ENCODE measurements at regions not wholly inside any gene's neighbourhood (a gene's known extent, or its start where the extent isn't known, plus 50 kb on each side); places are given as distances from the start of the nearest gene placed in this dataset.
"Not testable (repeated sequence)": the region's sequence is repeated elsewhere in the genome, so short reads cannot be mapped to it uniquely, and the experiment has no call there.

DNA sequence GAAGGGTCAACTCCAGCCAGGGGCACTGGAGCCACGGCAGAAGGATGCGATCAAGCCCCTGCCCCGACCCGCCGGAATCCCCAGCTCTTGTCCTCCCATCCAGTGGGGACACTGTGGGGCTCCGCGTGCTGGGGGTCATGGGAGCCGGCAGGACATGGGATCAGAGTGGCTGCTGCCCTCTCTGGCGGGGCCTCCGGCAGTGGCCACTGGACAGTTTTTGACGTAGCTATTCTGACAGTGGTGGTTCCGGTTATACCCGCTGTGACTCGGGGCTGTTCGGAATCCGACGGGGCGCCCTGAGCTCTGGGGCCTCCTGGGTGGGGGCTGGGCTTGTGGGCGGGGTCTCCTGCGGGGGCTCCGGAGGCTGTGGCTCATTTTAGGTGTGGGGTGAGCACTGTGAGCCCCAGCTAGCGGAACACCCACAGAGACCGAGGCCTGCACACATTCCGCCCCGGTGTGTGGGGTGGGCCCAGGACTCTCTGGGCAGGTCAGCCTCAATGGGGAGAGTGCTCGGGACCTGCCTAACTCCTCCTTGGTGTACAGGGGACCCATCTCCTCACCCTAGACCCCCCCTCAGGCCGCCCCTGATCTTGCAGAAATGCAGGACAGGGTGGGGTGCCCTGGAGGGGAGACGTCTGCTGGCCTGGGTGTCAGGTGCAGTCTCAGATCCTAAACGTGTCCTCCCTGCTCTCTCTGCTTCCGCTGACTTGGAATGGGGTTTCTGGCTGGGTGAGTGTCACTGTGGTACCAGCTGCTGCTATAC lies 374.2 kb downstream of the TMEM121 start:
- H3K27me3 ChIP-seq: no peaks in the 10 kb centered on the region
- H3K36me3 ChIP-seq (replicated peaks in 1 of 2; ENCODE audit: insufficient read depth in 1 of 2, low read depth in 2 of 2): no peaks in the 10 kb centered on the region
- ATAC-seq (no peak), DNase-seq (no peak)
- no peak for TF ChIP-seq POLR2A (IDR thresholded peaks at IDR 0.05)
- TF ChIP-seq, protein P1, sequence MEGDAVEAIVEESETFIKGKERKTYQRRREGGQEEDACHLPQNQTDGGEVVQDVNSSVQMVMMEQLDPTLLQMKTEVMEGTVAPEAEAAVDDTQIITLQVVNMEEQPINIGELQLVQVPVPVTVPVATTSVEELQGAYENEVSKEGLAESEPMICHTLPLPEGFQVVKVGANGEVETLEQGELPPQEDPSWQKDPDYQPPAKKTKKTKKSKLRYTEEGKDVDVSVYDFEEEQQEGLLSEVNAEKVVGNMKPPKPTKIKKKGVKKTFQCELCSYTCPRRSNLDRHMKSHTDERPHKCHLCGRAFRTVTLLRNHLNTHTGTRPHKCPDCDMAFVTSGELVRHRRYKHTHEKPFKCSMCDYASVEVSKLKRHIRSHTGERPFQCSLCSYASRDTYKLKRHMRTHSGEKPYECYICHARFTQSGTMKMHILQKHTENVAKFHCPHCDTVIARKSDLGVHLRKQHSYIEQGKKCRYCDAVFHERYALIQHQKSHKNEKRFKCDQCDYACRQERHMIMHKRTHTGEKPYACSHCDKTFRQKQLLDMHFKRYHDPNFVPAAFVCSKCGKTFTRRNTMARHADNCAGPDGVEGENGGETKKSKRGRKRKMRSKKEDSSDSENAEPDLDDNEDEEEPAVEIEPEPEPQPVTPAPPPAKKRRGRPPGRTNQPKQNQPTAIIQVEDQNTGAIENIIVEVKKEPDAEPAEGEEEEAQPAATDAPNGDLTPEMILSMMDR (IDR thresholded peaks at IDR 0.05): no peak
- 64 to 81% methylated on average over 7 to 19 of the region's 30 CpGs for WGBS, 2 donors
- no peaks in the 10 kb centered on the region for H3K4me1 ChIP-seq
- intact Hi-C loops (cut with DNase I): no loop called here
- H3K4me3 ChIP-seq: no peak overlapping the region
- no peak overlapping the region for H3K27ac ChIP-seq
- H3K9me3 ChIP-seq: no peaks in the 10 kb centered on the region

DNA sequence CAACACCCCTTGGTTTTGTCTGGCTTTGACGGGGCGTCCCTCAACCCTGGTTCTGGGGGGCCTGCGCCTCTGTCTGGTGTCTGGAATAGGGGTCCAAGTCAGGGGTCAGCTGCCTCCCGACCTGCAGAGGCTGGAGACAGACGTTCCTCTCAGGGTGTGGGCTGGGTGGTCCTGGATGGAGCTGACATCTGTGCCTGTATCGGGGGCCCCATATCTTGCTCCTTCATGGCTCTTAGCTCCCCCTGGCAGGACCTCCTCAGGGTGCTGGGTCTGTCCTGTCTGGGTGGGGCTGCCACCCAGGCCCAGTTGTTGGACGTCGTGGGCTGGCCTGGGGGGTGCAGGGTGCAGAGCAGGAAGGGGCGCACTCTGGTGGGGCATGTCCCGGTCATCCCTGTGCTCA lies 374.8 kb downstream of the TMEM121 start:
- intact Hi-C loops (cut with DNase I): no loop called here
- Histone ChIP-seq H3K27ac (no peak overlapping the region), H3K27me3 (no peaks in the 10 kb centered on the region), H3K4me3 (no peak overlapping the region), H3K4me1 (no peaks in the 10 kb centered on the region), H3K36me3 (replicated peaks in 1 of 2; ENCODE audit: insufficient read depth in 1 of 2, low read depth in 2 of 2) (no peaks in the 10 kb centered on the region), H3K9me3 (no peaks in the 10 kb centered on the region)
- WGBS, 2 donors: 58 to 59% methylated on average over 9 to 10 of the region's 10 CpGs
- no peak for DNase-seq
- TF ChIP-seq, protein P1 (IDR thresholded peaks at IDR 0.05): no peak
- TF ChIP-seq POLR2A (IDR thresholded peaks at IDR 0.05): no peak
- ATAC-seq: no peak

DNA sequence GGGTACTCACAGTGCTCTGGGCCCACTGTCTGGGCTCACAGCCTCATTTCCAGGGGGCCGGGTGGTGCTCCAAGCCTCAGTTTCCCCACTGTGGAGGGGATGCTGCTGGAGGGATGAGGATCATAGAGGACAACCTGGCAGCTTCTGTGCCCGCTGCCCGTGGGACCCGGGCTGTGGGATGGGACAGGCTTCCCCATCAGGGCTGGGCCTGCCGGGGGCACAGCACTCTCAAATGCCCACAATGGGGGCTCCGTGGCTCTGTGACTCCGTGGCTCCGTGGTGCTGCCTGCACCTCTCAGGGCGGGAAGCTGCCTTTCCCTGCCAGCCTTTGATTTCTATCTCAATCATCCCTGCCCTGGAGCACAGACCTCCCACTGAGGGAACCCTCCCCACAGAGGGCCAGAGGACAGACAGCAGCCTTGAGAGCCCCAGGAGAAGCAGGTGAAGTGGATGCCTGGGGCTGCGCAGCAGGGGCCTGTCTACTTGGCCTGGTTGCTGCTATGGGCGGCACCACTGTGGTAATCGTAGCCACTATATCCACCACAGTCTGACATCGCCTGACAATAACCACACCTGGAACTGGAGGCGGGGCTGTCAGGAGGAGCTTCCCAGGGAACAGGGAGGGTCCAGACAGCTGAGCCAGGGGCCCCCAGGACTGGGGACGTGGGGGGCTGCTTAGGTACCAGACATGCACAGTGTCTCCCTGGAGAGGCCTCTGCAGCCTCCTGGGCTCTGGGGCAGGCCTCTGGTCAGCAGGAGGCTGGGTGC lies 375.9 kb downstream of the TMEM121 start:
- ATAC-seq (no peak), DNase-seq (no peak)
- Histone ChIP-seq H3K4me3 (no peak overlapping the region), H3K36me3 (replicated peaks in 1 of 2; ENCODE audit: insufficient read depth in 1 of 2, low read depth in 2 of 2) (no peaks in the 10 kb centered on the region), H3K27me3 (no peaks in the 10 kb centered on the region), H3K9me3 (no peaks in the 10 kb centered on the region), H3K27ac (no peak overlapping the region), H3K4me1 (no peaks in the 10 kb centered on the region)
- TF ChIP-seq POLR2A (IDR thresholded peaks at IDR 0.05): no peak
- TF ChIP-seq, protein P1 (IDR thresholded peaks at IDR 0.05): no peak
- intact Hi-C loops (cut with DNase I): no loop called here
- WGBS, 2 donors: 58 to 68% methylated on average over 3 to 15 of the region's 15 CpGs

GRCh38 chr14:105902899-105903165 lies 376.4 kb downstream of the TMEM121 start:
- intact Hi-C loops (cut with DNase I); H3K4me3 ChIP-seq; ATAC-seq; H3K36me3 ChIP-seq (replicated peaks in 1 of 2; ENCODE audit: insufficient read depth in 1 of 2, low read depth in 2 of 2); H3K4me1 ChIP-seq; H3K27me3 ChIP-seq; H3K9me3 ChIP-seq; H3K27ac ChIP-seq; DNase-seq: not testable (repeated sequence)
- WGBS, 2 donors: 39% methylated on average over 9 of the region's 9 CpGs; no CpG with 5 or more reads in 1 of the 2 donors

- ATAC-seq (no peak), DNase-seq (no peak)
- intact Hi-C loops (cut with DNase I): no loop called here
- H3K27me3 ChIP-seq: no peaks in the 10 kb centered on the region
- no peaks in the 10 kb centered on the region for H3K4me1 ChIP-seq
- no peak for TF ChIP-seq POLR2A (IDR thresholded peaks at IDR 0.05)
- TF ChIP-seq, protein P1 (IDR thresholded peaks at IDR 0.05): no peak
- H3K36me3 ChIP-seq (replicated peaks in 1 of 2; ENCODE audit: insufficient read depth in 1 of 2, low read depth in 2 of 2): no peaks in the 10 kb centered on the region
- no peak overlapping the region for H3K4me3 ChIP-seq
- 77% methylated on average over 9 of the region's 9 CpGs; no CpG with 5 or more reads in 1 of the 2 donors for WGBS, 2 donors
- H3K27ac ChIP-seq: no peak overlapping the region
- no peaks in the 10 kb centered on the region for H3K9me3 ChIP-seq
Measured at GRCh38 chr14:105903971-105904370, 377.6 kb downstream of the TMEM121 start.

Data from body of pancreas (tissue), 4 donors.